Choroid plexus epithelial cell (primary cell): ENCODE measurements at regions not wholly inside any gene's neighbourhood (a gene's known extent, or its start where the extent isn't known, plus 50 kb on each side); places are given as distances from the start of the nearest gene placed in this dataset.

Experiments
- DNase-seq: peaks from one replicate; pipeline ENCODE4 v3.0.0-alpha.2; 2010; ENCODE audit warnings: low read depth
- H3K4me3 ChIP-seq: 2 replicates; pipeline ENCODE4 v1.5.1; 2011; ENCODE audit warnings: low read depth, mild to moderate bottlenecking, control low read depth, low read length, moderate library complexity
- TF ChIP-seq, protein P1 (sequence below): conservative IDR thresholded peaks from 2 replicates; pipeline ENCODE4 v1.5.1; 2011; ENCODE audit warnings: low read depth, mild to moderate bottlenecking, control low read depth, inconsistent platforms, low read length, moderate library complexity

DNA sequence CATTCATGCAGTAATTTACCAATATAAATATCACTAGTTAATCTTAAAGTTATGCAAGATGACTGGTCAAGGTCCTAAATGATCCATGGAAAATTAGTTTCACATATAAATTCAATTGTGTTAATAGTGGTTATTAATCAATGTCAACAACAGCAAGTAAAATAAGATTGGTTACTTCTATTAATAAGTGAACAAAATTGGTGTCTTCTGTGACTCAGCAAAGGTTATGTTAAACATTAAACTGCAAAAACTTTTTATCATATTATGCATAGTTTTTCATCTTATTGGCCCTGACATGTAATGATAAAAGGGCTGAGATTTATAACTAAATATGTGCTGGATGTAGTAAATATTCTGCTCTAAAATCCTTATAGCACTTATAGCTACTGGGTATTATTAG lies 359.0 kb upstream of the UBE2E3 start:
- H3K4me3 ChIP-seq: no peak overlapping the region
- DNase-seq: no peak
- TF ChIP-seq, protein P1, sequence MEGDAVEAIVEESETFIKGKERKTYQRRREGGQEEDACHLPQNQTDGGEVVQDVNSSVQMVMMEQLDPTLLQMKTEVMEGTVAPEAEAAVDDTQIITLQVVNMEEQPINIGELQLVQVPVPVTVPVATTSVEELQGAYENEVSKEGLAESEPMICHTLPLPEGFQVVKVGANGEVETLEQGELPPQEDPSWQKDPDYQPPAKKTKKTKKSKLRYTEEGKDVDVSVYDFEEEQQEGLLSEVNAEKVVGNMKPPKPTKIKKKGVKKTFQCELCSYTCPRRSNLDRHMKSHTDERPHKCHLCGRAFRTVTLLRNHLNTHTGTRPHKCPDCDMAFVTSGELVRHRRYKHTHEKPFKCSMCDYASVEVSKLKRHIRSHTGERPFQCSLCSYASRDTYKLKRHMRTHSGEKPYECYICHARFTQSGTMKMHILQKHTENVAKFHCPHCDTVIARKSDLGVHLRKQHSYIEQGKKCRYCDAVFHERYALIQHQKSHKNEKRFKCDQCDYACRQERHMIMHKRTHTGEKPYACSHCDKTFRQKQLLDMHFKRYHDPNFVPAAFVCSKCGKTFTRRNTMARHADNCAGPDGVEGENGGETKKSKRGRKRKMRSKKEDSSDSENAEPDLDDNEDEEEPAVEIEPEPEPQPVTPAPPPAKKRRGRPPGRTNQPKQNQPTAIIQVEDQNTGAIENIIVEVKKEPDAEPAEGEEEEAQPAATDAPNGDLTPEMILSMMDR: no peak

DNA sequence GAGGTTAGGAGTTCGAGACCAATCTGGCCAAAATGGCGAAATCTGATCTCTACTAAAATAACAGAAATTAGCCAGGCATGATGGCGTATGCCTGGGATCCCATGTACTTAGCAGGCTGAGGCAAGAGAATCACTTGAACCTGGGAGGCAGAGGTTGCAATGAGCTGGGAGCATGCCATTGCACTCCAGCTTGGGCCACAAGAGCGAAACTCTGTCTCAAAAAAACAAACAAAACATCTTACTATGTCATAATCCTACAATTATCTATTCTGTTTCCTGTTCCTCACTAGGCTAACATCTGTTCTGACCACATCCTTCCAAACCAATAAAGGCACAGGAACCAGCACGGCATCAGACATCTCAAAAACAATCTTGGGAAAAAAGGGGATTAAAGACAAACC lies 361.8 kb upstream of the UBE2E3 start:
- DNase-seq: peak; percentile 90

DNA sequence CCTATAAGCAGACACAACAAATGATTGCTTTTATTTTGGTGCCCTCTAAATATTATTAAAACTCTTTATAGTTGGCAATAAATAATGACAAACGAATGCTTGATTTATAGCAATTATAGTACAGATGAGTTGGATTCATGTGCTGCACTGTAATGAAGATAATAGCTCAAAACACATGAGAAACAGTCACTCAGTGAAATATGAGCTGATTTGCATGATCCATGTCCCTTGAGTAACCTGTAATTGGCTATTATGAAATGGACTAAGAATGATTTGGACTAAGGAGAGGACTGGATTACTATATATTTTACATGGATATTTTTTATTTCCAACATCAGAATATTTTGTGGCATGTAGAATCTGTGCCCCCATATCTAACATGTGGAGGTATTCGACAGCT lies 365.6 kb upstream of the UBE2E3 start:
- DNase-seq: no peak
- TF ChIP-seq, protein P1: no peak
- H3K4me3 ChIP-seq: no peak overlapping the region

More for the DNA sequence above, 361.8 kb upstream of the UBE2E3 start:
- TF ChIP-seq, protein P1: no peak
- H3K4me3 ChIP-seq: no peak overlapping the region

DNA sequence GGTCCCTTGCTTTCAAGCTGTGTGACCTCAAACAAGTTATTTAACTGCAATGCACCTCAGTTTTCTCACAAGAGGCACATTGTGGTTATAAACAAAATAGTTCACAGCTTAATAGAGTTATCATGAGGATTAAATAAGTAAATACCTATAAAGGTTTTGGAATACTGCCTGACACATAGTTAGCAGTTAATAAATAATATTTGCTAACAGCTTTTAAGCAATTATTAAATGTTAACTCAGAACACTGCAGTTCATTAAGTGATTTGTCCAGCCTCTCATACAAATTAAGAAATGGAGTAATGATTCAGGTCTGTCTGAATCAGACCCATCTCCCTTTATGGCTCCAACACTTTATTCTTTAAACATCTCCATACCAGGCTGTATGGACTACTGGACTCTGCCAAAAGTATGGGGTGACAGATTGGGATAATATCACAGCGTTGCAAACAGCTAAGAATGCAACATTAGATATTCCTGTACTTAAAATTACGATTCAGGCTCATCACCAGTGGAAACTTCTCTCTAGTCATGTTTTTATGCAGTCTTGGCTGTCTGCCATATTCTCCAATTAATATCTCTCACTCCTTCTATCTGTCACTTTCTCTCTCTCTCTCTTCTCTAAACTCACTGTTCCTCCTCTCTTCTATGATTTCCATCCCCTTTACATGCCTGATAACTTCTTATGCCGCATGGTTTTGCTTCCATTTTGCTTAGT lies 370.6 kb upstream of the UBE2E3 start:
- TF ChIP-seq, protein P1: no peak
- peak; percentile 22 for DNase-seq
- no peak overlapping the region for H3K4me3 ChIP-seq

DNA sequence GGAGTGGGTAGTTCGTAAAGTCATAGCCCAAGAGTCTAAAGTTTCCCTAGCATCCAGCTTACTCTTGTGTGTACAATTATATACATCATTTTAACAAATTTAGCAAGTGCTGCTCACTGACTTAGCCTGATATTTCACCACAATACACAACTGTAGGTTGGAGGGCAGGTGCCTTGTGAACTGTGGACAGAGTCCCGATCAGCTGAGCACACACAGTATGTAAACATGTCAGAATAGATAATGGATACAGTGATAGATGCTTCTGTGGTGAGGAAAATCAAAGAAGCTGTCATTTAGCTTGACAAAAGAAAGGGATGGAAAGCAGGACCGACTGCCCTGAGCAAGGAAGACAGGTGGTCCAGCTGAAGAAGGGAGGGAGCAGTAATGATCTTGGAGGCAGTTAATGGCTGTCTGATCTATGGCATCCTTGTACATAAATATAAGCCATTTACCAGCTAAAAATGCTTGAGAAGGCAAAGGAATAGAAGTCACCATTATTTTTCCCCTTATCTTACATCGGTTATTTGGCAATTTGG lies 372.8 kb upstream of the UBE2E3 start:
- no peak for DNase-seq
- H3K4me3 ChIP-seq: no peak overlapping the region
- TF ChIP-seq, protein P1: no peak

DNA sequence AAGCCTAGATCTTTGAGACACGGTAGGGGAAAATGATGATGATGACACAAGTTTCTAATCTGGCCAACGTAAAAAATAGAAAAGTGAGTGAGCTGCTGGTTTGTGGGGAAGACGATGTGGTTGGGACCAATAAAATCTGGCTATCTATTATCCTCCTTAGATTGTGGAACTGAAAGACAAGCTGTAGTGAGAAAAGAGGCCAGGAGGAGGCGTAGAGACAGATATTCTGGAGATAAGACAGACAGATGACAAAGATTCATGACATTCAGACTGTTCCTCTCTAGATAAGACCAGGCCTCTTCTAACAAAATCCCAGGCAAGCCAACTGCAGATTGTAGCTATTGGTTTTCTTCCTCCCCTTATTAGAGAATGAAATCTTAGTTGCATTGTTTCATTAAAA lies 376.3 kb upstream of the UBE2E3 start:
- TF ChIP-seq, protein P1: peak; percentile 55
- peak; percentile 40 for DNase-seq
- H3K4me3 ChIP-seq: no peak overlapping the region

DNA sequence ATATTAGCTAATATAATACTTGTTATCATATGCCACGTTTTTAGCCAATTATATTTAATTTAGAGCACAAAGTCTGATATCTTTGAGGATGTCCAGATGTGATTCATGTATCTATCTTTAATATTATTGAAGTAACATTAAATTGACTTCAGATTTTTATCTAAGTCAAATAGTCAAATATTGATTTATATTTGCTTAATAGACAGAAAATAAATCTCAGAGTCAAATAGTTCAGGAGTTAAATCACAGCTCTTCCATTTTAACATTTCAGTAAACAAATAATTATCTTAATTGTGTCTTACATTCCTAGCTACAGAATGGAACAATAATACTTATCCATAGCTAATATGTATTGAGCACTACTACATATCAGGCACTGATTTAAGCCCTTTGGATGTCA lies 379.4 kb upstream of the UBE2E3 start:
- H3K4me3 ChIP-seq: no peak overlapping the region
- TF ChIP-seq, protein P1: no peak

More for the DNA sequence above, 379.4 kb upstream of the UBE2E3 start:
- DNase-seq: no peak
